Left hindlimb (tissue), 1 donor: ENCODE measurements at regions not wholly inside any gene's neighbourhood (a gene's known extent, or its start where the extent isn't known, plus 50 kb on each side); places are given as distances from the start of the nearest gene placed in this dataset.
"Not testable (repeated sequence)": the region's sequence is repeated elsewhere in the genome, so short reads cannot be mapped to it uniquely, and the experiment has no call there.

Source experiments
- DNase-seq: peaks from one replicate; pipeline ENCODE4 v3.0.0-alpha.2; 2018

GRCh38 chr4:12005471-12005870 lies 576.8 kb upstream of the HS3ST1 start:
- DNase-seq = no peak

- not testable (repeated sequence) for DNase-seq
Measured at GRCh38 chr4:11996581-11996980, 567.9 kb upstream of the HS3ST1 start.

- no peak for DNase-seq
Measured at GRCh38 chr4:11976726-11977263, 548.1 kb upstream of the HS3ST1 start.

- DNase-seq = no peak
Measured at GRCh38 chr4:11973270-11973669, 544.6 kb upstream of the HS3ST1 start.

- no peak for DNase-seq
Measured at GRCh38 chr4:11970754-11971153, 542.1 kb upstream of the HS3ST1 start.

GRCh38 chr4:11966782-11967181 lies 538.1 kb upstream of the HS3ST1 start:
- no peak for DNase-seq

- no peak for DNase-seq
Measured at GRCh38 chr4:11954093-11954492, 525.4 kb upstream of the HS3ST1 start.

- DNase-seq = no peak
Measured at GRCh38 chr4:11949355-11949754, 520.7 kb upstream of the HS3ST1 start.

- not testable (repeated sequence) for DNase-seq
Measured at GRCh38 chr4:11947629-11948028, 518.9 kb upstream of the HS3ST1 start.

- DNase-seq = no peak
Measured at GRCh38 chr4:11937941-11938340, 509.2 kb upstream of the HS3ST1 start.

GRCh38 chr4:11931266-11931820 lies 502.6 kb upstream of the HS3ST1 start:
- DNase-seq = no peak

GRCh38 chr4:11929080-11929479 lies 500.4 kb upstream of the HS3ST1 start:
- no peak for DNase-seq

GRCh38 chr4:11919316-11919715 lies 490.6 kb upstream of the HS3ST1 start:
- DNase-seq = no peak

GRCh38 chr4:11914406-11914805 lies 485.7 kb upstream of the HS3ST1 start:
- DNase-seq = no peak

GRCh38 chr4:11912886-11913285 lies 484.2 kb upstream of the HS3ST1 start:
- DNase-seq = no peak

- DNase-seq = no peak
Measured at GRCh38 chr4:11910812-11911211, 482.1 kb upstream of the HS3ST1 start.

GRCh38 chr4:11908712-11909111 lies 480.0 kb upstream of the HS3ST1 start:
- no peak for DNase-seq

- DNase-seq = no peak
Measured at GRCh38 chr4:11908205-11908604, 479.5 kb upstream of the HS3ST1 start.

GRCh38 chr4:11904846-11905739 lies 476.4 kb upstream of the HS3ST1 start:
- DNase-seq = no peak

- DNase-seq = no peak
Measured at GRCh38 chr4:11904117-11904535, 475.4 kb upstream of the HS3ST1 start.

- DNase-seq = no peak
Measured at GRCh38 chr4:11901089-11901488, 472.4 kb upstream of the HS3ST1 start.

- no peak for DNase-seq
Measured at GRCh38 chr4:11900359-11900758, 471.7 kb upstream of the HS3ST1 start.

GRCh38 chr4:11898796-11899195 lies 470.1 kb upstream of the HS3ST1 start:
- DNase-seq = no peak

- no peak for DNase-seq
Measured at GRCh38 chr4:11895766-11896165, 467.1 kb upstream of the HS3ST1 start.
